ENCODE measurements at regions not wholly inside any gene's neighbourhood (a gene's known extent, or its start where the extent isn't known, plus 50 kb on each side); places are given as distances from the start of the nearest gene placed in this dataset.

- no peak for TF ChIP-seq POLR2AphosphoS5 (IDR thresholded peaks at IDR 0.05; ENCODE audit: low read depth, low read length)
- no peak for TF ChIP-seq TAF1 (IDR thresholded peaks at IDR 0.05; ENCODE audit: borderline replicate concordance, insufficient read depth, low read length)
- TF ChIP-seq, protein P1, sequence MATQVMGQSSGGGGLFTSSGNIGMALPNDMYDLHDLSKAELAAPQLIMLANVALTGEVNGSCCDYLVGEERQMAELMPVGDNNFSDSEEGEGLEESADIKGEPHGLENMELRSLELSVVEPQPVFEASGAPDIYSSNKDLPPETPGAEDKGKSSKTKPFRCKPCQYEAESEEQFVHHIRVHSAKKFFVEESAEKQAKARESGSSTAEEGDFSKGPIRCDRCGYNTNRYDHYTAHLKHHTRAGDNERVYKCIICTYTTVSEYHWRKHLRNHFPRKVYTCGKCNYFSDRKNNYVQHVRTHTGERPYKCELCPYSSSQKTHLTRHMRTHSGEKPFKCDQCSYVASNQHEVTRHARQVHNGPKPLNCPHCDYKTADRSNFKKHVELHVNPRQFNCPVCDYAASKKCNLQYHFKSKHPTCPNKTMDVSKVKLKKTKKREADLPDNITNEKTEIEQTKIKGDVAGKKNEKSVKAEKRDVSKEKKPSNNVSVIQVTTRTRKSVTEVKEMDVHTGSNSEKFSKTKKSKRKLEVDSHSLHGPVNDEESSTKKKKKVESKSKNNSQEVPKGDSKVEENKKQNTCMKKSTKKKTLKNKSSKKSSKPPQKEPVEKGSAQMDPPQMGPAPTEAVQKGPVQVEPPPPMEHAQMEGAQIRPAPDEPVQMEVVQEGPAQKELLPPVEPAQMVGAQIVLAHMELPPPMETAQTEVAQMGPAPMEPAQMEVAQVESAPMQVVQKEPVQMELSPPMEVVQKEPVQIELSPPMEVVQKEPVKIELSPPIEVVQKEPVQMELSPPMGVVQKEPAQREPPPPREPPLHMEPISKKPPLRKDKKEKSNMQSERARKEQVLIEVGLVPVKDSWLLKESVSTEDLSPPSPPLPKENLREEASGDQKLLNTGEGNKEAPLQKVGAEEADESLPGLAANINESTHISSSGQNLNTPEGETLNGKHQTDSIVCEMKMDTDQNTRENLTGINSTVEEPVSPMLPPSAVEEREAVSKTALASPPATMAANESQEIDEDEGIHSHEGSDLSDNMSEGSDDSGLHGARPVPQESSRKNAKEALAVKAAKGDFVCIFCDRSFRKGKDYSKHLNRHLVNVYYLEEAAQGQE (IDR thresholded peaks at IDR 0.05; ENCODE audit: insufficient read depth in 1 of 2, low read depth in 2 of 2, low read length in 2 of 2), result no peak
- no peak for TF ChIP-seq FOXP2 (optimal IDR thresholded peaks at IDR 0.05; ENCODE audit: borderline replicate concordance, extremely low read depth, extremely low read length, insufficient read depth)
- no peak for TF ChIP-seq SIN3A (IDR thresholded peaks at IDR 0.05; ENCODE audit: borderline replicate concordance, insufficient read depth, low read length)
Measured at GRCh38 chr11:130578738-130579368, 130.4 kb downstream of the ADAMTS15 start.

DNA sequence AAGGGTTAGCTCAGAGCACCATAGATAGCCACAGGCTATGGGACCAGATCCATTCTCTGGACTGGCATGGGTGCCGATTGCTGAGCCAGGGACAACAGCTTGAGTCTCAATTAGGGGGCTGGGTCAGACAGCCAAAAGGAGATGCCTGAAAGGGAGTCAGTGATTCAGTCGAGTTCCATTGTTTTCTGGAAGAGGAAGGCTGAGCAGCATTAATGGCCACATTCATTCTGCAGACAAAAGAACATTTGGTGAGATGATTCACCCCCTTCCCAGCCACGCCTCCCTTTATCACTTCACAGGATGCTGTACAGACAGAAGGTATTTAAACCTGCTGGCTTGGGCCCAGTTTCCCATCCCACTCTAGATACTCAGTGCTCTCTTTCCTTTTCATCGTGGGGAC lies 131.9 kb downstream of the ADAMTS15 start:
- TF ChIP-seq TAF1 (IDR thresholded peaks at IDR 0.05; ENCODE audit: borderline replicate concordance, insufficient read depth, low read length) (no peak), FOXP2 (optimal IDR thresholded peaks at IDR 0.05; ENCODE audit: borderline replicate concordance, extremely low read depth, extremely low read length, insufficient read depth) (no peak), POLR2AphosphoS5 (IDR thresholded peaks at IDR 0.05; ENCODE audit: low read depth, low read length) (no peak)
- TF ChIP-seq, protein P1 (IDR thresholded peaks at IDR 0.05; ENCODE audit: insufficient read depth in 1 of 2, low read depth in 2 of 2, low read length in 2 of 2), result no peak

DNA sequence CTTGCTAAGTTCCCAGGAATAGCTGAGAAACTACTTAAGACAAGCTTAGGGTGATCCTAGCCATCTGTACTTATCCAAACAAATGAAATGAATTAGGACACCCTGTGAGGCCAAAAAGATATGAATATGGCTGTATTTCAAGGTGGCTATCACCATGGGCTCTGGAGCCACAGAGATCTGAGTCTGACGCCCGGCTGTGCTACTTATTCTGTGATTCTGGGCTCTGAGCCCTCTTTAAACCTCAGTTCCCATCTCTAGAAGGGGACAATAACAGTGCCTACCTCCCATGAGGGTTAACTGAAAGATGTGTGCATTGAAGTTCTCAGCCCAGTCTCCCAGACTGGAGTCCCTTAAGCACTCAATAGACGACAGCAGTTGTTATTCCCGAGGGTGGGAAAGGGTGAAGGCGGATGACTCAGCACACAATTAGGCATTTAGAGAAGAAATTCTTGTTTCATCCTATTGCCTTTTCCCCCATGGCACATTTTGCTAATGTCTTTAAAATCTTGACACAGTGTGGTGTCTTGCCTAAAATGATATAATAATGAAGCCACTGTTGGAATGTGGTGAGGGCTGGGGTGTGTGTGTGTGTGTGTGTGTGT lies 132.5 kb downstream of the ADAMTS15 start:
- no peak for TF ChIP-seq SIN3A (IDR thresholded peaks at IDR 0.05; ENCODE audit: borderline replicate concordance, insufficient read depth, low read length)
- TF ChIP-seq TAF1 (IDR thresholded peaks at IDR 0.05; ENCODE audit: borderline replicate concordance, insufficient read depth, low read length), result no peak
- TF ChIP-seq, protein P1 (IDR thresholded peaks at IDR 0.05; ENCODE audit: insufficient read depth in 1 of 2, low read depth in 2 of 2, low read length in 2 of 2), result no peak
- no peak for TF ChIP-seq FOXP2 (optimal IDR thresholded peaks at IDR 0.05; ENCODE audit: borderline replicate concordance, extremely low read depth, extremely low read length, insufficient read depth)
- no peak for TF ChIP-seq POLR2AphosphoS5 (IDR thresholded peaks at IDR 0.05; ENCODE audit: low read depth, low read length)

DNA sequence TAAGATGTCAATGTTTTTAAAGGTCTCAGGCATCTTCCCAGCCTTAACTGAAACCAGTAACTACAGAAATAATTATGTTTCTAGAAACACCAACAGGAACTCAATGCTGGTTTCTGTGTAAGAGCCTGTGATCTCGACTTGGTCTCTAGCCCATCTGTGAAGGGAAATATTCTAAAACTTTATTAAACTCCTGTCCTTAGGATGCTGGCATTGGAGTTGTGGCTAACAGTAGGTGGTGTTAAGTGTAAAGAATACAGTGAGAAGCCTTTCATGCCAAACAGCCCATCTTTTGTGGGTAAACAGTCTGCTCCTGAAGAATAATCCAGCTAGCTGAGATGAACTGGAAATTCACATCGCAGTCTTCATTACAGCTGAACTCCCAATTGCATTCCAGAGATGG lies 133.2 kb downstream of the ADAMTS15 start:
- TF ChIP-seq TAF1 (IDR thresholded peaks at IDR 0.05; ENCODE audit: borderline replicate concordance, insufficient read depth, low read length), result no peak
- no peak for TF ChIP-seq FOXP2 (optimal IDR thresholded peaks at IDR 0.05; ENCODE audit: borderline replicate concordance, extremely low read depth, extremely low read length, insufficient read depth)
- TF ChIP-seq SIN3A (IDR thresholded peaks at IDR 0.05; ENCODE audit: borderline replicate concordance, insufficient read depth, low read length), result no peak
- TF ChIP-seq, protein P1 (IDR thresholded peaks at IDR 0.05; ENCODE audit: insufficient read depth in 1 of 2, low read depth in 2 of 2, low read length in 2 of 2), result no peak

All from PFSK-1 (cell line).